ENCODE measurements at regions not wholly inside any gene's neighbourhood (a gene's known extent, or its start where the extent isn't known, plus 50 kb on each side); places are given as distances from the start of the nearest gene placed in this dataset.
"Not testable (repeated sequence)": the region's sequence is repeated elsewhere in the genome, so short reads cannot be mapped to it uniquely, and the experiment has no call there.

GRCh38 chrX:44054863-44055601, 81.8 kb upstream of the NDP start:
- ATAC-seq (no peak), DNase-seq (no peak)
- POLR2A ChIA-PET (ENCODE audit: unreplicated experiment): no interaction called here
- Histone ChIP-seq H3K9ac (ENCODE audit: low read length) (no peak overlapping the region), H3F3A (ENCODE audit: low read length, unreplicated experiment) (no peaks in the 10 kb centered on the region), H3K27me3 (ENCODE audit: low read length) (no peaks in the 10 kb centered on the region), H3K79me2 (ENCODE audit: low read length) (no peaks in the 10 kb centered on the region), H3K4me3 (ENCODE audit: low read length) (no peak overlapping the region), H3K9me2 (replicated peaks; ENCODE audit: low read length) (no peaks in the 10 kb centered on the region), H3K27ac (ENCODE audit: low read length) (no peak overlapping the region), H4K20me1 (ENCODE audit: low read length) (no peaks in the 10 kb centered on the region), H3K4me1 (ENCODE audit: insufficient read depth, low read length) (no peaks in the 10 kb centered on the region), H2AFZ (ENCODE audit: low read length) (no peak overlapping the region), H3K4me2 (ENCODE audit: low read length) (no peak overlapping the region), H3K36me3 (ENCODE audit: low read depth, low read length) (no peaks in the 10 kb centered on the region), H3K9me3 (ENCODE audit: low read length) (no peaks in the 10 kb centered on the region)
- CTCF ChIA-PET: interaction anchor here (0.7 kb wide), 1 partner anchor 378 kb away, joined by 3 read pairs; no protein-coding TSS in a partner anchor
- intact Hi-C loops (cut with micrococcal nuclease): no loop called here
- no peak for TF ChIP-seq EZH2 (IDR thresholded peaks at IDR 0.05; ENCODE audit: low read length, unreplicated experiment)
- no peak for TF ChIP-seq EZH2phosphoT487 (IDR thresholded peaks at IDR 0.05; ENCODE audit: borderline replicate concordance, low read length)
- TF ChIP-seq CTCF (conservative IDR thresholded peaks at IDR 0.05; ENCODE audit: low read depth, low read length): no peak
- BruUV-seq (replicated peaks): no TSS peak

GRCh38 chrX:44045106-44045505, 71.9 kb upstream of the NDP start:
- CTCF ChIA-PET; POLR2A ChIA-PET (ENCODE audit: unreplicated experiment): not testable (repeated sequence)

GRCh38 chrX:44043496-44043895, 70.3 kb upstream of the NDP start:
- Histone ChIP-seq H3K9me3 (ENCODE audit: low read length) (no peaks in the 10 kb centered on the region), H2AFZ (ENCODE audit: low read length) (no peak overlapping the region), H4K20me1 (ENCODE audit: low read length) (no peaks in the 10 kb centered on the region), H3K36me3 (ENCODE audit: low read depth, low read length) (no peaks in the 10 kb centered on the region), H3K4me3 (ENCODE audit: low read length) (no peak overlapping the region), H3K9ac (ENCODE audit: low read length) (no peak overlapping the region), H3K9me2 (replicated peaks; ENCODE audit: low read length) (no peaks in the 10 kb centered on the region), H3K27me3 (ENCODE audit: low read length) (no peaks in the 10 kb centered on the region), H3F3A (ENCODE audit: low read length, unreplicated experiment) (no peaks in the 10 kb centered on the region), H3K79me2 (ENCODE audit: low read length) (no peaks in the 10 kb centered on the region), H3K4me1 (ENCODE audit: insufficient read depth, low read length) (no peaks in the 10 kb centered on the region; the same call in 1 of the 2 replicates), H3K4me2 (ENCODE audit: low read length) (no peak overlapping the region), H3K27ac (ENCODE audit: low read length) (no peak overlapping the region)
- intact Hi-C loops (cut with micrococcal nuclease): no loop called here
- CTCF ChIA-PET: no interaction called here
- DNase-seq (no peak), ATAC-seq (no peak)
- no TSS peak for BruUV-seq (replicated peaks)
- POLR2A ChIA-PET (ENCODE audit: unreplicated experiment): no interaction called here
- TF ChIP-seq CTCF (conservative IDR thresholded peaks at IDR 0.05; ENCODE audit: low read depth, low read length) (no peak), EZH2 (IDR thresholded peaks at IDR 0.05; ENCODE audit: low read length, unreplicated experiment) (no peak), EZH2phosphoT487 (IDR thresholded peaks at IDR 0.05; ENCODE audit: borderline replicate concordance, low read length) (no peak)

More at GRCh38 chrX:44045106-44045505, 71.9 kb upstream of the NDP start:
- DNase-seq; H3K9me2 ChIP-seq (replicated peaks; ENCODE audit: low read length); H3K9me3 ChIP-seq (ENCODE audit: low read length); H3K4me3 ChIP-seq (ENCODE audit: low read length); H3K27me3 ChIP-seq (ENCODE audit: low read length); H3K36me3 ChIP-seq (ENCODE audit: low read depth, low read length); BruUV-seq (replicated peaks); ATAC-seq; H3K4me2 ChIP-seq (ENCODE audit: low read length); H3K27ac ChIP-seq (ENCODE audit: low read length); H3F3A ChIP-seq (ENCODE audit: low read length, unreplicated experiment); H3K79me2 ChIP-seq (ENCODE audit: low read length); H2AFZ ChIP-seq (ENCODE audit: low read length); H3K9ac ChIP-seq (ENCODE audit: low read length); H3K4me1 ChIP-seq (ENCODE audit: insufficient read depth, low read length); intact Hi-C loops (cut with micrococcal nuclease); H4K20me1 ChIP-seq (ENCODE audit: low read length): not testable (repeated sequence)
